ENCODE measurements at regions not wholly inside any gene's neighbourhood (a gene's known extent, or its start where the extent isn't known, plus 50 kb on each side); places are given as distances from the start of the nearest gene placed in this dataset.

DNA sequence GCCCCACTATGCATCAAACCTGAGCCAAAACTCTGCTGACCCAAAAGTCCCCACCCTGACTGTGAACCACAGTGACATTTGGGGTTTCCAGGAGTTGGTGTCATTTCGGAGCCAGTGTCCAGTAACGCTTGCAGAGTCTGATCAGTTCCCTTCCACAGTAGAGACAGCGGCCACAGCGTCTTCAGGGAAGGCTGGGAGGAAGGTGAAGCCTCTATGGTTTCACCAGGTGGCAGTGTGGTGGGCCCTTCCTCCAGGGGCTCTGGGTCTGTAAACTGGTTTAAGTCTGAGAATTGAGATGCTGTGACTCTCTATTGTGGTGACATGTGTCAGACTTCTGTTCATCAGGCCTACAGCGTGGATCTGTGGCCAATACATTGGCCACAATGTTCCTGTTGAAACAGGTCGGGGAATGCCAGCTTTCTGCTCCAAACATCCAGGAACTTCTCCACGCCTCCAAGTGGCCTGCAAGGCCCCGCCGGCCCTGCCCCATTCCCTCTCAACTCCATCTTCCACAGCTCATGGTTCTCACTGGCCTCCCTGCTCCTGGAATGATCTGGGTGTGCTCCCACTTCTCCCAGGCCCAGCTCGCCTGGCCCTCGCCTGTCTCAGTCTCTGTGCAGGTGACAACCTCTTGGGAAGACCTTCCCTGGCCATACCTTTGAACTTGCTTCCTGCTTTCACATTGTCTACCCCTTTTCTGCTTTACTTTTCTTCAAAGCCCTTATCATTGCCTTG lies 124.5 kb upstream of the FAM20C start:
- peaks cover 17% of the 10 kb centered on the region for H3K4me1 ChIP-seq (ENCODE audit: control insufficient read depth, insufficient read depth, low read length)
- peak overlapping the region; percentile 63; the same call in 1 of the 2 replicates for H3K14ac ChIP-seq (replicated peaks; ENCODE audit: low read depth, low read length)
- no peak for TF ChIP-seq RFX5 (IDR thresholded peaks at IDR 0.05; ENCODE audit: low read depth, low read length)
- no peak for TF ChIP-seq MAFK (IDR thresholded peaks at IDR 0.05; ENCODE audit: low read depth, low read length)
- TF ChIP-seq ELK1 (IDR thresholded peaks at IDR 0.05; ENCODE audit: borderline replicate concordance, low read depth, low read length): no peak
- TF ChIP-seq RAD21 (IDR thresholded peaks at IDR 0.05; ENCODE audit: low read length): peak; percentile 6; the same call in 1 of the 2 replicates
- TF ChIP-seq, protein P1, sequence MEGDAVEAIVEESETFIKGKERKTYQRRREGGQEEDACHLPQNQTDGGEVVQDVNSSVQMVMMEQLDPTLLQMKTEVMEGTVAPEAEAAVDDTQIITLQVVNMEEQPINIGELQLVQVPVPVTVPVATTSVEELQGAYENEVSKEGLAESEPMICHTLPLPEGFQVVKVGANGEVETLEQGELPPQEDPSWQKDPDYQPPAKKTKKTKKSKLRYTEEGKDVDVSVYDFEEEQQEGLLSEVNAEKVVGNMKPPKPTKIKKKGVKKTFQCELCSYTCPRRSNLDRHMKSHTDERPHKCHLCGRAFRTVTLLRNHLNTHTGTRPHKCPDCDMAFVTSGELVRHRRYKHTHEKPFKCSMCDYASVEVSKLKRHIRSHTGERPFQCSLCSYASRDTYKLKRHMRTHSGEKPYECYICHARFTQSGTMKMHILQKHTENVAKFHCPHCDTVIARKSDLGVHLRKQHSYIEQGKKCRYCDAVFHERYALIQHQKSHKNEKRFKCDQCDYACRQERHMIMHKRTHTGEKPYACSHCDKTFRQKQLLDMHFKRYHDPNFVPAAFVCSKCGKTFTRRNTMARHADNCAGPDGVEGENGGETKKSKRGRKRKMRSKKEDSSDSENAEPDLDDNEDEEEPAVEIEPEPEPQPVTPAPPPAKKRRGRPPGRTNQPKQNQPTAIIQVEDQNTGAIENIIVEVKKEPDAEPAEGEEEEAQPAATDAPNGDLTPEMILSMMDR (conservative IDR thresholded peaks at IDR 0.05; ENCODE audit: low read depth, low read length): no peak
- H3K9ac ChIP-seq (ENCODE audit: low read depth, low read length): no peak overlapping the region
- H3K27ac ChIP-seq (ENCODE audit: insufficient read depth, low read length): no peak overlapping the region
- DNase-seq (peak; percentile 29), ATAC-seq (ENCODE audit: low read depth) (no peak)
- no peak overlapping the region for H3K4me2 ChIP-seq (ENCODE audit: low read depth, low read length)
- H4K91ac ChIP-seq (ENCODE audit: insufficient read depth, low read depth, low read length): peak overlapping the region; percentile 49; the same call in 1 of the 2 replicates
- no peak overlapping the region for H3K23ac ChIP-seq (ENCODE audit: low read depth, low read length)
- H3K9me3 ChIP-seq (ENCODE audit: control insufficient read depth, insufficient read depth, low read length): no peaks in the 10 kb centered on the region
- H2BK15ac ChIP-seq (ENCODE audit: low read depth, low read length): peak overlapping the region; percentile 45; the same call in 2 of the 3 replicates
- H2BK20ac ChIP-seq (ENCODE audit: low read depth, low read length): peak overlapping the region; percentile 62
- H2BK120ac ChIP-seq (ENCODE audit: low read depth, low read length): peak overlapping the region; percentile 61
- no peaks in the 10 kb centered on the region; a peak in 1 of 4 replicates for H3K79me1 ChIP-seq (ENCODE audit: low read depth in 1 of 2, low read length in 2 of 2)
- no peaks in the 10 kb centered on the region for H3K27me3 ChIP-seq (ENCODE audit: control insufficient read depth, insufficient read depth, low read length)
- no peak overlapping the region for H3K56ac ChIP-seq (ENCODE audit: extremely low read depth, insufficient read depth, low read length)
- no peaks in the 10 kb centered on the region for H3K36me3 ChIP-seq (ENCODE audit: control insufficient read depth, insufficient read depth, low read length)
- H3K18ac ChIP-seq (ENCODE audit: low read depth, low read length): peak overlapping the region; percentile 63; the same call in 1 of the 2 replicates
- POLR2A ChIA-PET (ENCODE audit: unreplicated experiment): no interaction called here
- no TSS peak for BruUV-seq (replicated peaks)
- in situ Hi-C loops (cut with MboI; ENCODE audit: low sequenced_read_pairs) (no loop called here), intact Hi-C loops (cut with micrococcal nuclease) (no loop called here), dilution Hi-C loops (cut with HindIII; ENCODE audit: low sequenced_read_pairs, unreplicated experiment) (no loop called here)
- no peaks in the 10 kb centered on the region for H4K20me1 ChIP-seq (ENCODE audit: insufficient read depth, low read length)
- peak overlapping the region; percentile 25; the same call in 1 of the 2 replicates for H3K4ac ChIP-seq (ENCODE audit: low read depth, low read length)
- H4K8ac ChIP-seq (ENCODE audit: low read depth in 2 of 2, low read length in 2 of 2): peak overlapping the region; percentile 21 to 58; a peak in 2 of 4 replicates
- no peak overlapping the region for H2BK5ac ChIP-seq (ENCODE audit: low read depth, low read length, poor library complexity, severe bottlenecking)
- WGBS, 2 experiments (ENCODE audit: extremely low coverage in 2 of 2, insufficient read length in 1 of 2): 97% methylated on average over 5 of the region's 11 CpGs; no CpG with 5 or more reads in 1 of the 2 experiments
- CTCF ChIA-PET: no interaction called here
- H4K5ac ChIP-seq (ENCODE audit: low read depth, low read length): peak overlapping the region; percentile 20
- H3K4me3 ChIP-seq (ENCODE audit: insufficient read depth, low read depth, low read length): no peak overlapping the region
- peak overlapping the region; percentile 9 for H2AK9ac ChIP-seq (replicated peaks; ENCODE audit: low read depth, low read length, poor library complexity)
- H2AK5ac ChIP-seq (ENCODE audit: low read depth, low read length): peak overlapping the region; percentile 66
- peaks cover 16% of the 10 kb centered on the region for H3K9me1 ChIP-seq (ENCODE audit: insufficient read depth, low read length)
- no peak overlapping the region for H2AFZ ChIP-seq (replicated peaks; ENCODE audit: low read length, poor library complexity)

Measured in IMR-90 (cell line).